KOPT-K1 (cell line): ENCODE measurements at regions not wholly inside any gene's neighbourhood (a gene's known extent, or its start where the extent isn't known, plus 50 kb on each side); places are given as distances from the start of the nearest gene placed in this dataset.
"Not testable (repeated sequence)": the region's sequence is repeated elsewhere in the genome, so short reads cannot be mapped to it uniquely, and the experiment has no call there.

Experiments used
- H3K27ac ChIP-seq: fragments of 200-600 bp; sonication (generic); 2 replicates; pipeline ENCODE4 v1.5.1; 2016; ENCODE audit warnings: antibody characterized with exemption, mild to moderate bottlenecking, low read depth, low read length; ENCODE audit not compliant: poor library complexity, severe bottlenecking
- H3K36me3 ChIP-seq: fragments of 200-600 bp; sonication (generic); 2 replicates; pipeline ENCODE4 v1.5.1; 2017; ENCODE audit warnings: antibody characterized with exemption, mild to moderate bottlenecking, low read length, moderate library complexity; ENCODE audit not compliant: insufficient read depth
- H3K9me3 ChIP-seq: fragments of 200-600 bp; sonication (generic); 2 replicates; pipeline ENCODE4 v1.5.1; 2017; ENCODE audit warnings: antibody characterized with exemption, low read length, mild to moderate bottlenecking; ENCODE audit not compliant: insufficient read depth, poor library complexity, severe bottlenecking

DNA sequence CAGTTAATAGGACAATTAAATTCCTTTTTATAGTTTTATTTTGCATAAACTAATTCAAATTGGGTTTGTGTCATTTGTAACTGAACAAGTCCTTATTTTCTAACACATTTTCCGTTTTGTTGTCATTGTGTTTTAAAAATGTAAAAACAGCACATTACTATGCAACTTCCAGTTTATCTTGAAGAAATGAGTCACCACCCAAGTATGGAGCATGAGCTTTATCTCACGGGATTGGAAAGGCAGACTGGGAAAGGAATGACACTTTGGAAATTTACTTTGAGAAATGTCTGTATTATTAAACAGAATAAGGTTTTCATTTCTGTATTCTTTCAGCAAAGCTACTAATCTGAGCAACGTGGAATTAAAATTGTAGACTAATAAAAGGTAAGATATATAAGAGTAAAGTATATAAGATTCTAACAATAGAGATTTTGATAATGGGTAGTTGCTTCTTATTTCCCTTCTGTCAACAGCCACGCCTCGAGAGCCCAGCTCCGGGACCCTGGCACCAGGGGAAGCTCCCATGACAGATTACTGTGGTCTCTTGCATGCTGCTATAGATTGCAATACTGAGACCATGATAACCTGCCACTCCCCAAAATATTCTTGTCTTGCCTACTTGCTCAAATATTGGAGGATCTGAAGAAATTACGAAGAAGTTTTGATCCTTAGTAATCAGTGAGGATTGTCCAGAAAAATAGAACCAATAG lies 433.1 kb downstream of the CHSY3 start:
- H3K9me3 ChIP-seq, result no peaks in the 10 kb centered on the region
- H3K36me3 ChIP-seq, result no peaks in the 10 kb centered on the region
- H3K27ac ChIP-seq, result no peak overlapping the region

GRCh38 chr5:130335117-130335516 lies 430.9 kb downstream of the CHSY3 start:
- H3K36me3 ChIP-seq, result no peaks in the 10 kb centered on the region
- no peaks in the 10 kb centered on the region for H3K9me3 ChIP-seq
- H3K27ac ChIP-seq, result no peak overlapping the region

DNA sequence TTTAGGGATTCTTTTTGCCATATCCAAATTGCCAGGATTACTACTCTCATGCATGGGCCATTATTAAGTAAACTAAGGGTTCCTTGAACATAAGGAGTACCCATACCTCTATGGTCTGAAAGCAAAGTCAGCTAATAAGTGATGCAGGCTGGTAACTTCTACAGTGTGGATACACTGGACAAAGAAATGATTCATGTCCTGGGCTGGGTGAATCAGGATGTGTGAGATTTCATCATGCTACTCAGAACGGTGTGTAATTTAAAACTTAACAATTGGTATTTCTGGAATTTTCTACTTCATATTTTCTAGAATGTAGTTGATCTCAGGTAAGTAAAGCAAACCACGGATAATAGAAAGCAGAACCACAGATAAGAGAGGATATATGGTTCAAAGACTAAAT lies 428.8 kb downstream of the CHSY3 start:
- no peaks in the 10 kb centered on the region for H3K36me3 ChIP-seq
- H3K9me3 ChIP-seq, result no peaks in the 10 kb centered on the region
- no peak overlapping the region for H3K27ac ChIP-seq

- no peaks in the 10 kb centered on the region for H3K9me3 ChIP-seq
- H3K27ac ChIP-seq, result no peak overlapping the region
- H3K36me3 ChIP-seq, result no peaks in the 10 kb centered on the region
These were observed 427.1 kb downstream of the CHSY3 start for GRCh38 chr5:130331332-130331731.

DNA sequence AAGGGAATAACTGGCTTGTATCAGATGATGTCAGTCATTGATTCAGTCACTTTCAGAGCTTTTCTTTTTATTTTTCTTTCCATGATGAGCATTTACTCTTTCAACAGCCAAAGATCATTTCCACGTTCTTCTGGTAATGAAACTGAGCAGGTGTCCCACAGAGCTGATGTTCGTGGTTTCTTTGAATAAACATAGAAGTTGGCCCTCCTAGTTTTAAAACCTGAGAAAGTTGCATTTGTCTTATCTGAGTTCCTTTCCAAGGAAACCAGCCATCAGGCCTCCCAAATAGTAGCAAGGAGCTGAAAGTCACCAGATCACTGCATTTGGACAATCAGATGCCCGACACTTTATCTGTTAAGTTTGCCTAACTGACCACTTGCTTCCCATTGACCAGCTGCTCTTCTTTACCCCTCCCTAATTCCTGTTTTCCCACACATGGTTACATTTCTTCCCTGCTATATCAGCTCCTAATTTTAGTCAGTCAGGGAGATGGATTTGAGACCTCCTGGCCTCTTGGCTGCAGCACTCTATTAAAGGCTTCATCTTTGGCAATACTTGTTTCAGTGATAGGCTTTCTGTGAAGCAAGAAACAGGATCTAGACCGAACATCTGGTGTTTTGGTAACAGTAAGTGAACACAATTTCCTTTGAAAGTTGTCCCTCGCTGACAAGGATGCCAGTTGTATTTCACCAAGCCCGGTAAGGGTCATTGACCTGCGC lies 420.8 kb downstream of the CHSY3 start:
- no peaks in the 10 kb centered on the region for H3K36me3 ChIP-seq
- H3K27ac ChIP-seq, result no peak overlapping the region
- H3K9me3 ChIP-seq, result no peaks in the 10 kb centered on the region

- no peaks in the 10 kb centered on the region for H3K9me3 ChIP-seq
- H3K36me3 ChIP-seq, result no peaks in the 10 kb centered on the region
- H3K27ac ChIP-seq, result no peak overlapping the region
These were observed 419.7 kb downstream of the CHSY3 start for GRCh38 chr5:130323804-130324454.

DNA sequence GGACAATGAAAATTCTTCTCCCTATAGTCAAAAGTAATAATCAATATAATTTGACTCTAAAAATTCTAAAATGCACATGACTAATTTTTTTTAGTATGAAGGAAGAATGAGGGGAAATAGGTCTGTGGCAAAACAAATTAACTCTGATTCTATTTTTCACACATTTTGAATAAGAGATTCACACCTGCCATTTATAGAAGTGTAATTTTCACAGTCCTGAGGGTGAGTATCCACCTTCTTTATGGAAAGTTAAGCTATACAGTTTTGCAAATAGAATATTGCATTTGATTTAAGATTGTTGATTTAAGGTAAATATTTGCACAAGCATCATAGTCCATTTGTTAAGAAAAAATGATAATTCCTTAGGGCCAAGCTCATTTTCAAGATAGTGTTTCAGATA lies 417.7 kb downstream of the CHSY3 start:
- Histone ChIP-seq H3K27ac (no peak overlapping the region), H3K9me3 (no peaks in the 10 kb centered on the region), H3K36me3 (no peaks in the 10 kb centered on the region)

DNA sequence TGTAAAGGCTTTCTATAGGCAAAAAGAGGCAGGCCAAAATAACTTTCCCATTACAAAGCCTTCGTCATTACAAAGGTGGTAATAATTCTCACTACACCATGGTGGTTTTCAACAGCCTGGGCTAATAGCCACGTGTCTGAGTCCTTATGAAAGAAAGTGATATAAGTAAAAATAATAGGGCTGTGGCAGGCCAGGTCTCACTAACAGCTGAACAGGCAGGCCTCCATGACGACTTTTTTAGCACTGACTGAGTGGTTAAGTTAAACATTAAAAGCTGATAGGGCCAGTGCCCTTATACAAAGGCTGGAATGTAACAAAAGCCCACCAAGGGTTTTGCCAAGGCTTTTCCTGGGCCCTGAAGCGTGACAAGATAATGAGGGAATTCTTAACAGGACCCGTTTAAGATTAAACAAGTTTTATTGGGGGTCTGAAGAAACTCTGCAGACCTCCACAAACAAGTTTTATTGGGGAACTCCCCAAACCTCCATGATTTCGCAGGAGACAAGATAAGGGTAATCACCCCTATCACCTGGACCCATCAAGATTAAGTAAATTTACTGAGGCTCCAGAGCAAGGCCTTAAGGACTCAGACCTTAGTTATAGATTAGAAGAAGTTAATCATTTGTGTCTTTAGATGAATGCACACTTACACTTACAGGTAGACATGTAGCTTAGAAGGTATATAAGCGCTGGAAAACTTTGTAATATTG lies 412.9 kb downstream of the CHSY3 start:
- H3K9me3 ChIP-seq, result no peaks in the 10 kb centered on the region
- H3K27ac ChIP-seq, result no peak overlapping the region
- H3K36me3 ChIP-seq, result no peaks in the 10 kb centered on the region

GRCh38 chr5:130295235-130295634 lies 391.0 kb downstream of the CHSY3 start:
- no peaks in the 10 kb centered on the region for H3K36me3 ChIP-seq
- H3K27ac ChIP-seq, result no peak overlapping the region
- no peaks in the 10 kb centered on the region for H3K9me3 ChIP-seq

GRCh38 chr5:130294798-130295197 lies 390.5 kb downstream of the CHSY3 start:
- H3K36me3 ChIP-seq, H3K27ac ChIP-seq, H3K9me3 ChIP-seq: not testable (repeated sequence)

- H3K27ac ChIP-seq, result no peak overlapping the region
- H3K9me3 ChIP-seq, result no peaks in the 10 kb centered on the region
- H3K36me3 ChIP-seq, result no peaks in the 10 kb centered on the region
These were observed 386.0 kb downstream of the CHSY3 start for GRCh38 chr5:130290219-130290618.

DNA sequence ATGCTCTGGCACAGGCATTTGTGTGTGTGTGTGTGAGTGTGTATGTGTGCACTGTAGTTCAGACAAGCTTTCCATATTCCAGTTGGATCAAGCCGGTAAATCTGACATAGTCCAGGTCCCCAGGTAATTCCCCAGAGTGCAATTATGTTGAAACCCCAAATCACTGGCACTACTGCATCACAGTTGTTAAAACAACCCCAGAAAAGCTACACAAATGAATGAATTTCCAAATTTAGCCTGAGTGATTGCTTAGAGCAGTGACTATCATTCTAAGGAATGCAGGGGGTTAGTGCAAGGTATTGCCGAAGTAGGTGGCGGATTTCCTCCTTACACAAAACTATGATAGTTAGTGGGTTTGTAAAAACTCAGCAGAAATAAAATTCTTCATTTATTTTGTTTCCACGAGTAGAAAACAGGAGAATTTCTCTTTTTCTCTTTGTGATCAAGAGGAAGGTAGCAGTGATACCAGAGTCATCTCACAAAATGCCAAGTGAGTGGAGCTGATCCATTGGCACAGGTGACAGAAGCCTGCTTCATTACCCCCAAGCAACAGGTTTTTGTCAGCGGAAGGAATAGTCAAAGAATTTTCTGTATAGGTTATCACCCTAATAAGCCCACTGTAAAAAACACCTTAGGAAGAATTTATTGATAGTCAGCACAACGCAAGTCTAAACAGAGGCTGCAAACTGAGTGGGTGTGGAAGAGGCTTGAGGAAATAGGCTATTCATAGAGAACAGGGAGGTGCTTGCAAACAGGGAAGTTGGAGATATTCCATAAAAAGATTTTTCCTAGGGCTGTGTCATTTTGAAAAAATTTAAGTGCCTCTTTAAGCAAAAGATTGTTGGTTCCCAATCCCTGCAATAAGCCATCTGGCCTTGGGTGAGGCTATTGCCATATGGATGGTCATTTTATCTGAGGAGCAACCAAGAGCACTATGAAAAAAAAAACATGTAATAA lies 385.1 kb downstream of the CHSY3 start:
- Histone ChIP-seq H3K27ac (no peak overlapping the region), H3K36me3 (no peaks in the 10 kb centered on the region), H3K9me3 (no peaks in the 10 kb centered on the region)

- Histone ChIP-seq H3K9me3 (no peaks in the 10 kb centered on the region), H3K36me3 (no peaks in the 10 kb centered on the region), H3K27ac (no peak overlapping the region)
These were observed 383.2 kb downstream of the CHSY3 start for GRCh38 chr5:130287438-130287837.

- Histone ChIP-seq H3K36me3 (no peaks in the 10 kb centered on the region), H3K9me3 (no peaks in the 10 kb centered on the region), H3K27ac (no peak overlapping the region)
These were observed 382.7 kb downstream of the CHSY3 start for GRCh38 chr5:130286971-130287370.
